Keratinocyte (primary cell): ENCODE measurements at regions not wholly inside any gene's neighbourhood (a gene's known extent, or its start where the extent isn't known, plus 50 kb on each side); places are given as distances from the start of the nearest gene placed in this dataset.

Experiments used
- CTCF ChIP-seq, 3 experiments: IDR thresholded peaks in 1 of 3; conservative IDR thresholded peaks in 1 of 3; optimal IDR thresholded peaks in 1 of 3; 2 replicates in 2 of 3; 3 replicates in 1 of 3; pipeline versions ENCODE3 to v1.5.1; 2011; ENCODE audit warnings: low read length in 3 of 3, mild to moderate bottlenecking in 3 of 3, moderate library complexity in 2 of 3, control low read depth in 1 of 3, inconsistent platforms in 1 of 3; ENCODE audit not compliant: insufficient read depth in 2 of 3; ENCODE audit errors: extremely low read depth in 1 of 3
- EZH2 ChIP-seq: IDR thresholded peaks from one replicate; pipeline ENCODE4 v1.6.1; 2012; ENCODE audit warnings: inconsistent platforms, mild to moderate bottlenecking, low read length, moderate library complexity

GRCh38 chr20:24747881-24748595 is 201.0 kb upstream of the CST7 start:
- TF ChIP-seq CTCF (optimal IDR thresholded peaks at IDR 0.05 in 1 of 3, IDR thresholded peaks at IDR 0.05 in 1 of 3, conservative IDR thresholded peaks at IDR 0.05 in 1 of 3; ENCODE audit: extremely low read depth in 1 of 3, insufficient read depth in 2 of 3, low read length in 3 of 3) (no peak), EZH2 (no peak)
